OCI-LY7 (cell line): ENCODE measurements at regions not wholly inside any gene's neighbourhood (a gene's known extent, or its start where the extent isn't known, plus 50 kb on each side); places are given as distances from the start of the nearest gene placed in this dataset.

Experiments used
- BruUV-seq: library from RNA; stranded (reverse); fragments of 400-500 nt; replicated peaks from 2 replicates; lab custom pipeline; 2021; lab: Mats Ljungman, UMichigan
- CTCF ChIA-PET: fragments of 300-600 bp; sonication (Branson Sonifier 250); formaldehyde crosslinking; loops from one replicate; lab custom pipeline; 2022; ENCODE audit warnings: antibody characterized with exemption; ENCODE audit not compliant: unreplicated experiment; lab: Charles Lee
- POLR2A ChIA-PET: fragments of 300-600 bp; sonication (Branson Sonifier 250); formaldehyde crosslinking; loops from one replicate; lab custom pipeline; 2022; ENCODE audit warnings: antibody characterized with exemption; lab: Charles Lee
- DNase-seq: peaks from one replicate; pipeline ENCODE4 v3.0.0-alpha.2; 2015; ENCODE audit warnings: low spot score
- H2AFZ ChIP-seq: fragments of 200-600 bp; sonication (generic), shearing (Covaris generic); 2 replicates; pipeline ENCODE4 v1.6.1; 2014; ENCODE audit warnings: mild to moderate bottlenecking, antibody characterized with exemption, low read length, moderate library complexity
- H3K27ac ChIP-seq: fragments of 200-600 bp; sonication (generic); 2 replicates; pipeline ENCODE4 v1.5.1; 2014; ENCODE audit warnings: mixed run types, low read depth, mild to moderate bottlenecking, moderate library complexity, low read length, inconsistent platforms; ENCODE audit not compliant: poor library complexity, severe bottlenecking
- H3K36me3 ChIP-seq: fragments of 200-600 bp; sonication (generic); 2 replicates; pipeline ENCODE4 v1.6.1; 2014; ENCODE audit warnings: mild to moderate bottlenecking, antibody characterized with exemption, low read length, moderate library complexity, mixed read lengths; ENCODE audit not compliant: insufficient read depth
- H3K4me1 ChIP-seq: fragments of 200-600 bp; sonication (generic); 2 replicates; pipeline ENCODE4 v1.5.1; 2014; ENCODE audit warnings: mild to moderate bottlenecking, low read length; ENCODE audit not compliant: insufficient read depth, poor library complexity, severe bottlenecking
- H3K4me2 ChIP-seq: fragments of 200-600 bp; sonication (generic); 2 replicates; pipeline ENCODE4 v1.6.1; 2014; ENCODE audit warnings: mild to moderate bottlenecking, low read length
- H3K4me3 ChIP-seq: fragments of 200-600 bp; sonication (generic); 2 replicates; pipeline ENCODE4 v1.5.1; 2014; ENCODE audit warnings: mild to moderate bottlenecking, low read depth, low read length; ENCODE audit not compliant: poor library complexity, severe bottlenecking
- H3K79me2 ChIP-seq: fragments of 200-600 bp; sonication (generic); 2 replicates; pipeline ENCODE4 v1.6.1; 2016; ENCODE audit warnings: low read depth, mild to moderate bottlenecking, low read length, moderate library complexity, mixed read lengths; ENCODE audit not compliant: insufficient read depth
- H3K9me2 ChIP-seq: fragments of 200-600 bp; sonication (generic); 2 replicates; pipeline ENCODE4 v1.6.1; 2016; ENCODE audit warnings: mild to moderate bottlenecking, low read length, mixed read lengths; ENCODE audit not compliant: insufficient read depth
- H3K9me3 ChIP-seq: fragments of 200-600 bp; sonication (generic); 2 replicates; pipeline ENCODE4 v1.6.1; 2014; ENCODE audit warnings: mild to moderate bottlenecking, mixed run types, low read length, mixed read lengths
- H4K20me1 ChIP-seq: fragments of 200-600 bp; sonication (generic); 2 replicates; pipeline ENCODE4 v1.6.1; 2014; ENCODE audit warnings: mild to moderate bottlenecking, antibody characterized with exemption, low read length, moderate library complexity, mixed read lengths; ENCODE audit not compliant: insufficient read depth
- EZH2phosphoT487 ChIP-seq: fragments of 200-600 bp; sonication (generic); IDR thresholded peaks from 2 replicates; pipeline ENCODE4 v1.6.1; 2018; ENCODE audit warnings: low read depth, borderline replicate concordance, mild to moderate bottlenecking, mixed run types, antibody characterized with exemption, low read length, moderate library complexity, mixed read lengths
- intact Hi-C: fragments of 100-400 bp; cut with micrococcal nuclease; formaldehyde crosslinking; loops from one replicate; pipeline ENCODE4 v1.10.0; 2022; ENCODE audit not compliant: unreplicated experiment
- TF ChIP-seq, protein P1 (sequence below): fragments of 200-600 bp; sonication (generic); conservative IDR thresholded peaks from 2 replicates; pipeline ENCODE4 v1.5.1; 2014; ENCODE audit warnings: mild to moderate bottlenecking, antibody characterized with exemption, low read length, moderate library complexity, mixed read lengths

DNA sequence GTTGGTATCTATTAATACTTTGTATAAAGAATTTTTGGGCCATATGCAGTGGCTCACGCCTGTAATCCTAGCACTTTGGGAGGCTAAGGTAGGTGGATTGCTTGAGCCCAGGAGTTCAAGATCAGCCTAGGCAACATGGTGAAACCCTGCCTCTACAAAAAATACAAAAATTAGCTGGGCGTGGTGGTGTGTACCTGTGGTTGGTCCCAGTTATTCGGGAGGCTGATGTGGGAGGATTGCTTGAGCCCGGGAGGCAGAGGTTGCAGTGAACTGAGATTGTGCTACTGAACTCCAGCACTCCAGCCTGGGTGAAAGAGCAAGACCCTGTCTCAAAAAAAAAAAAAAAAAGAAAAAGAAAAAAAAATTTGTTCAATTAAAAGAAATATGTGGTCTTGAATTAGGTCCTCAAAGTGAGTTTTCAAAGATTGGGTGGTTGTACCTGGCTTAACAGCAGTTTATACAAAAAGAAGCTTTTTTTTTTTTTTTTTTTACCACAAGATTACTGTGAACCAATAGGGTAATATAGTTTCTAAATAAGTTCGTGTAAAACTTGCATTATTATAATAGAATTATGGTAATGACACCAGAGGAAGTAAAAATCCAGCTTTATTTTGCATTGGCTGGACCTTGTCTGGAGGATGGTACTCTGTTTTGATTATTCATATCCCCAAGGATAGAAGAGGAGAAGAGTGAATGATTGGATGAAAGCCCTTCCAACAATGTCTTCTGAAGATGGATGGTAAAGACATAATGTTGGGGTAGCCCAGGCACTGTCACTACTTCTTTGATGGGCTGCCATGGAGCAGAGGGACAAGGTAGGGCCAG lies 210.3 kb downstream of the MYCN start:
- no peak overlapping the region for H3K4me3 ChIP-seq
- CTCF ChIA-PET = no interaction called here
- H3K4me2 ChIP-seq = no peak overlapping the region
- no peaks in the 10 kb centered on the region for H3K4me1 ChIP-seq
- H3K79me2 ChIP-seq = no peaks in the 10 kb centered on the region
- intact Hi-C loops = no loop called here
- H3K9me3 ChIP-seq = no peaks in the 10 kb centered on the region
- no peak overlapping the region for H2AFZ ChIP-seq
- no peak overlapping the region for H3K27ac ChIP-seq
- POLR2A ChIA-PET = interaction anchor here (0.6 to 1.4 kb wide), 3 partner anchors 15 to 1297 kb away, joined by 3 read pairs; no protein-coding TSS in a partner anchor
- TF ChIP-seq, protein P1, sequence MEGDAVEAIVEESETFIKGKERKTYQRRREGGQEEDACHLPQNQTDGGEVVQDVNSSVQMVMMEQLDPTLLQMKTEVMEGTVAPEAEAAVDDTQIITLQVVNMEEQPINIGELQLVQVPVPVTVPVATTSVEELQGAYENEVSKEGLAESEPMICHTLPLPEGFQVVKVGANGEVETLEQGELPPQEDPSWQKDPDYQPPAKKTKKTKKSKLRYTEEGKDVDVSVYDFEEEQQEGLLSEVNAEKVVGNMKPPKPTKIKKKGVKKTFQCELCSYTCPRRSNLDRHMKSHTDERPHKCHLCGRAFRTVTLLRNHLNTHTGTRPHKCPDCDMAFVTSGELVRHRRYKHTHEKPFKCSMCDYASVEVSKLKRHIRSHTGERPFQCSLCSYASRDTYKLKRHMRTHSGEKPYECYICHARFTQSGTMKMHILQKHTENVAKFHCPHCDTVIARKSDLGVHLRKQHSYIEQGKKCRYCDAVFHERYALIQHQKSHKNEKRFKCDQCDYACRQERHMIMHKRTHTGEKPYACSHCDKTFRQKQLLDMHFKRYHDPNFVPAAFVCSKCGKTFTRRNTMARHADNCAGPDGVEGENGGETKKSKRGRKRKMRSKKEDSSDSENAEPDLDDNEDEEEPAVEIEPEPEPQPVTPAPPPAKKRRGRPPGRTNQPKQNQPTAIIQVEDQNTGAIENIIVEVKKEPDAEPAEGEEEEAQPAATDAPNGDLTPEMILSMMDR = no peak
- TF ChIP-seq EZH2phosphoT487 = no peak
- no peaks in the 10 kb centered on the region for H3K36me3 ChIP-seq
- no peaks in the 10 kb centered on the region for H4K20me1 ChIP-seq
- DNase-seq = no peak
- H3K9me2 ChIP-seq = no peaks in the 10 kb centered on the region
- no TSS peak for BruUV-seq

DNA sequence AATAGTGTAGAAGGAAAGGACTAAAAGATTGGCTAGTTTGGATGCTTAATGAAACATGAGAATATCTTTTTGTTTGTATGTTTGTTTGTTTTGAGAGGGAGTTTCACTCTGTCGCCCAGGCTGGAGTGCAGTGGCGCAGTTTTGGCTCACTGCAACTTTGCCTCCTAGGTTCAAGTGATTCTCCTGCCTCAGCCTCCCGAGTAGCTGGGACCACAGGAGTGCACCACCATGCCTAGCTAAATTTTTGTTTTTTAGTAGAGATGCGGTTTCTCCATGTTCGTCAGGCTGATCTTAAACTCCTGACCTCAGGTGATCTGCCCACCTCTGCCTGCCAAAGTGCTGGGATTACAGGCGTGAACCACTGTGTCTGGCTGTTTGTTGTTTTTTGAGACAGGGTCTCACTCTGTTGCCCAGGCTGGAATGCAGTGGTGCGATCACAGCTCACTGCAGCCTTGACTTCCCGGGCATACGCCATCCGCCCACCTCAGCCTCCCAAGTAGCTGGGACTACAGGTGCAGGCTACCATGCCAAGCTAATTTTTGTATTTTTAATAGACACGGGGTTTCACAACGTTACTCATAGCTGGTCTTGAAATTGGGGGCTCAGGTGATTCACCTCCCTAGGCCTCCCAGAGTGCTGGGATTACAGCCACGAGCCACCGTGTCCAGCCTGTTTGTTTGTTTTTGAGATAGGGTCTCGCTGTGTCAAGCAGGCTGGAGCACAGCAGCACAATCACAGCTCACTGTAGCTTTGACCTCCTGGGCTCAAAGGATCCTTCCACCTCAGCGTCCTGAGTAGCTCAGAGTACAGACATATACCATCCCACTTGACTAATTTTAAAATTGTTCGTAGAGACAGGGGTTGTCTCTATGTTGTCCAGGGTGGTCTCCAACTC lies 209.2 kb downstream of the MYCN start:
- no TSS peak for BruUV-seq
- H3K4me3 ChIP-seq = no peak overlapping the region
- H2AFZ ChIP-seq = no peak overlapping the region
- no peak overlapping the region for H3K27ac ChIP-seq
- H3K4me2 ChIP-seq = no peak overlapping the region
- H3K9me2 ChIP-seq = no peaks in the 10 kb centered on the region
- no peak for DNase-seq
- H3K4me1 ChIP-seq = no peaks in the 10 kb centered on the region
- no peaks in the 10 kb centered on the region for H3K36me3 ChIP-seq
- H3K79me2 ChIP-seq = no peaks in the 10 kb centered on the region
- ChIA-PET CTCF (no interaction called here), POLR2A (no interaction called here)
- no peaks in the 10 kb centered on the region for H3K9me3 ChIP-seq
- intact Hi-C loops = no loop called here
- TF ChIP-seq, protein P1 = no peak
- TF ChIP-seq EZH2phosphoT487 = no peak
- H4K20me1 ChIP-seq = no peaks in the 10 kb centered on the region
